DMS153 treated with DMSO at 0.1 percent for 48 hours (cell line): ENCODE measurements at regions not wholly inside any gene's neighbourhood (a gene's known extent, or its start where the extent isn't known, plus 50 kb on each side); places are given as distances from the start of the nearest gene placed in this dataset.
A peak's percentile ranks its signal among the peaks of the same experiment; 100 is the strongest.

ENCODE experiments used
- DNase-seq: peaks from one replicate; lab custom pipeline; 2025; ENCODE audit not compliant: unreplicated experiment; lab: John Stamatoyannopoulos, UW

- DNase-seq = no peak
These were observed 133.6 kb downstream of the TMEM26 start for GRCh38 chr10:61319386-61320256.

- DNase-seq = no peak
These were observed 134.8 kb downstream of the TMEM26 start for GRCh38 chr10:61318429-61318828.

DNA sequence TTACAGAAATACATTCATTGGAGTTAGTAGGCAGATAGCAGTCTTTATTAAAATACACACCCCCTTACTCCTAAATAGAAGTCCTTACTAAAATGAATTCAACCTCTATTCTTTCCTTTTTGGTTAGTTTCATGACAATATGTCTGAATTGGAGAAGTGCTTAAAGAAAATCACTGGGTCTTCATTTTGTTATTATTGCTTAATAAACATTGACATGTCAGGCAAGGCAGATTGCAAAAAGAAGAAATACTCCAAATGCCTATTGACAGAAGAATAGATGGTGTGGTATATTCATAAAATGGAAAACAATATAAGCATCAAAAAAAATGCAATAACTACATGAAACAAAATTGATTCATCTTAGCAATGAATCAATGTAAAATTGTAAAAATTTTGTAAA lies 135.5 kb downstream of the TMEM26 start:
- no peak for DNase-seq

- no peak for DNase-seq
These were observed 136.4 kb downstream of the TMEM26 start for GRCh38 chr10:61316676-61317265.

- no peak for DNase-seq
These were observed 138.9 kb downstream of the TMEM26 start for GRCh38 chr10:61314273-61314672.

DNA sequence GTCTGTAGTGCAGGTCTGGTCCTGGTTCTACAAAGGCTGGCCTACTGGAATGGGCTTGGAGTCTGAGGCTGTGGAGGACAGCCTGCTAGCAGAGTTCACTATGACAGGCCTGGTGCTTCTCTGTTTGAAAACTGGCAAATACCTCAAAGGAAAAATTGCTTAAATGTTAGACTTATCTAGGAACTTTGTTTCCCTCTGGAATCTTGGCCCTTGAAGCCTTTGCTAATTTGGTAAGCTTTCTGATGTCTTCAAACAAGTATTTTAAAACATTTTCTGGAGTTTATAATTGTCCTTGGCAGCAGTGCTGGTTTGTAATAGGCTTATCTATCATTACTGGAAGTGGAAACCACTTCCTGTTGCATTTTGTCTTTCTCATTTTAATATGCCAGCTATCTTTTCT lies 139.7 kb downstream of the TMEM26 start:
- no peak for DNase-seq

- no peak for DNase-seq
These were observed 148.4 kb downstream of the TMEM26 start for GRCh38 chr10:61304746-61305145.

GRCh38 chr10:61302124-61302523 lies 151.1 kb downstream of the TMEM26 start:
- DNase-seq = no peak

GRCh38 chr10:61301575-61301974 lies 151.6 kb downstream of the TMEM26 start:
- no peak for DNase-seq

DNA sequence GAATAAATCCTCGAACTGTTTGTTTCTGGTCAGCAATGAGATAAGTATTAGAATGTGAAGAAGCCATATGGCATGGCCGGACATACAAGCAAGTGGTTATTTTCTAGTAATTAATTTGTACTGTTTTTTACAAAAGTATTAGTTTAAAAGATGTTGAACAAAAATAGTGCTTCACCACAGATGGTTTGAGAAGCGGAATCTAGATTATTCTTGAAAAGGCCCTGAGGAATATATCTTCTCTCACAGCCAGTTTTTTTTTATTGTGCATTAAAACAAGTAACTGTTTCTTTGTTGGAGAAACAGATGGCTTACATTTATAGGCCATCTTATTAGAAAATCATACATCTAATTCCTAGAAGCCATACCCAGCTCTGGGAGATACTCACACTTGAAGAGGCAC lies 153.3 kb downstream of the TMEM26 start:
- no peak for DNase-seq

- no peak for DNase-seq
These were observed 154.0 kb downstream of the TMEM26 start for GRCh38 chr10:61299156-61299555.

GRCh38 chr10:61298194-61298593 lies 155.0 kb downstream of the TMEM26 start:
- DNase-seq = no peak

GRCh38 chr10:61296161-61296560 lies 157.0 kb downstream of the TMEM26 start:
- DNase-seq = no peak

DNA sequence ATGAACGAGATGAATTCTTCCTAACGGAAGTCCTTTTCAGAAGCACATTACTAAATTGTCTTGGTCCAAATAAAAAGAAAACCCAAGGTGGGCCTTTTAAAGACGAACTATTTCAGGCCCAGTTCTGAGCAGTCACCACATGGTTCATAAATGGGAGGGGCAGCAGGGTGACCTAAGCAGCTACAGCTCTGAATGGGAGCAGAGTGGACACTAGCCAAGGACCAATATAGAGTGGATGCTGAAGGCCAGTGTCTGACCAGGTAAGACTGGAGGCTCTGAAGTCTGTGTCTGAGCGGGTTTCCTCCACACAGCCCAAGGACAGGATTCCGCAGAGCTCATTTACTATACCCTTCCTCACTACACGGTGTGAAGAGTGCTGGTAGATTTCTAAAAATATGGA lies 159.1 kb downstream of the TMEM26 start:
- DNase-seq = no peak

DNA sequence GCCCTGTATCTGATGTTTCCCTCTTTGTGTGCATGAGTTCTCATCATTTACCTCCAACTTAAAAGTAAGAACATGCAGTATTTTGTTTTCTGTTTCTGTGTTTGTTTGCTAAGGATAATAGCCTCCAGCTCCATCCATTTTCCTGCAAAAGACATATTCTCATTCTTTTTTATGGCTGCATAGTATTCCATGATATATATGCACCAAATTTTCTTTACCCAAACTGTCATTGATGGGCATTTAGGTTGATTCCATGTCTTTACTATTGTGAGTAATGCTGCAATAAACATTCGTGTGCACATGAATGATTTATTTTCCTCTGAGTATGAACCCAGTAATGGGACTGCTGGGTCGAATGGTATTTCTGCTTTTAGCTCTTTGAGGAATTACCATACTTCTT lies 163.4 kb downstream of the TMEM26 start:
- no peak for DNase-seq

DNA sequence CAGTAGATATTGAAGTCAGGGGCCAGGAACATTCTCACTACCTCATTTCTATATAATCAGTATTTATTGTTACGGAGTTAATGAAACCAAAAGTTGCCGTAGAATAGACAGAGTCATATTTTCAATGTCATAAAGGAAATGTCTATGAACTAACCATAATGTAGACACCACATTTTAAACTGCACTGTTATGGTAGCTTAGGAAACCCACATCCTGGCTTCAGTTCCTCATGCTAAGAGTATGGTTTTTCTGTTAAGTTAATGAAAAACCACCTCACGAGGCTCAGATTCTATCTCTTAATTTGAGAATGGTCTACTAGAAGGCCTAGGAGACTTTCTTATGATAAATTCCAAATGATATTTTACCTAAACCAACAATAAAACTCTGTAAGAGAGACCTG lies 166.5 kb downstream of the TMEM26 start:
- no peak for DNase-seq

DNA sequence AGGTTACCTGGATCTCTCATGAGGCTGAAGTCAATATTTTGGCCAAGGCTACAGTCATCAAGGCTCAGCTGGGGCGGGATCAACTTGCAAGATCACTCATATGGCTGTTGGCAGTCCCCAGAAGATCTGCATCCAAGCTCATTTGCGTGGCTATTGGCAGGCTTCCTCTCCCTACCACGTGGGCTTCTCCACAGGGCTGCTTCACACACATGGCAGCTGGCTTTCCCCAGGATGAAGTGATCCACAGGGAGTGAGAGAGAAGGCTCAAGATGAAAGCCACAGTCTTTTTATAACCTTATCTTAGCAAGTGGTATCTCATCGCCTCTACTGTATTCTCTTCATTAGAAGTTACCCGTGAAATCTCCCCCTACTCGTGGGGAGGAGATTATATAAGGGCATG lies 167.4 kb downstream of the TMEM26 start:
- DNase-seq = no peak

DNA sequence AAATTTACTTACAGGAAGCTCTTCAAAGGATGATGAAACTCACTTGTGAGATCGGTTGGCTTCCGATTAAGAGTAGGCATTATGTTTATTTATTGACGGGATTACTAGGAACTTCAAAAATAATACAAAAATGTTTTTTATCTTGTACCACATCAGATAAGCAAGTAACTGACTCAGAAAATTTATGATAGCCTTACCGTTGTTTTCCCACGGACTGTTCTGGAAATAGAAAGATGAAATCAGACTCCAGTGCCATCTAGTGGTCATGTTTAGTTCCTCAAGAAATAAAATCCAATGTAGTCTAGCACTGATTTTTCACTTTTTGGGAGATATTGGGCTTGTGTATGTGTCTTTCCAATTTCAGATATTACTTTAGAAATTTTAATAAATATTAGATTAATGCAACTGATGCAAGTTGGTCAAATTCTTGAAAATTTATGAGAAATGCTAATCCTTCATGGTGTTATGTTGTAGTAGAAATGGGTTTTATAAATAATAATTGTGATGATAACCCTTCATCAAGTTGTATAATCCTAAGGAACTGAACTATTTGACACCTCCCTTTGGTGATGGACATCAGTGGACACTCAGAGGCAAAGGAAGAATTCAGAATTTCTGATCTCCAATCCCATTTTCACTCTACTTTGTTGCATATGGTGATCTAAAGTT lies 168.8 kb downstream of the TMEM26 start:
- peak; percentile 46 for DNase-seq

GRCh38 chr10:61283481-61284221 lies 169.5 kb downstream of the TMEM26 start:
- DNase-seq = no peak

- no peak for DNase-seq
These were observed 170.1 kb downstream of the TMEM26 start for GRCh38 chr10:61283066-61283465.

DNA sequence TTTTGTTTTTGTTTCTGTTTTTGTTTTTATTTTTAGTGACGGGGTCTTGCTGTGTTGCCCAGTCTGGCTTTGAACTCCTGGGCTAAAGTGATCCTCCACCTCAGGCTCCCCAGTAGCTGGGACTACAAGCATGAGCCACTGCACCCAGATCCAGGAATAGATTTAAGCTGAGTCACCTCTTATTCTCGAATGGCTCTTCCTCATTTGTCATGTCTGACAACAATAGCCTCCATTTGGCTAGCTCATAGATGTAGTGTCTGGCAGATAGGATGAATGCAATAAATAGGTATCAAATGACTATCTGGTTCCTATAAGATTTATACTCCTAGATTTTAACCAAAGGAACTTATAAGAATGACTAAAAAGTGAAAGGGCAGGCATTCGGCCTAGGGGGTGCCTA lies 172.9 kb downstream of the TMEM26 start:
- no peak for DNase-seq
